ENCODE measurements at regions not wholly inside any gene's neighbourhood (a gene's known extent, or its start where the extent isn't known, plus 50 kb on each side); places are given as distances from the start of the nearest gene placed in this dataset.
"Not testable (repeated sequence)": the region's sequence is repeated elsewhere in the genome, so short reads cannot be mapped to it uniquely, and the experiment has no call there.

DNA sequence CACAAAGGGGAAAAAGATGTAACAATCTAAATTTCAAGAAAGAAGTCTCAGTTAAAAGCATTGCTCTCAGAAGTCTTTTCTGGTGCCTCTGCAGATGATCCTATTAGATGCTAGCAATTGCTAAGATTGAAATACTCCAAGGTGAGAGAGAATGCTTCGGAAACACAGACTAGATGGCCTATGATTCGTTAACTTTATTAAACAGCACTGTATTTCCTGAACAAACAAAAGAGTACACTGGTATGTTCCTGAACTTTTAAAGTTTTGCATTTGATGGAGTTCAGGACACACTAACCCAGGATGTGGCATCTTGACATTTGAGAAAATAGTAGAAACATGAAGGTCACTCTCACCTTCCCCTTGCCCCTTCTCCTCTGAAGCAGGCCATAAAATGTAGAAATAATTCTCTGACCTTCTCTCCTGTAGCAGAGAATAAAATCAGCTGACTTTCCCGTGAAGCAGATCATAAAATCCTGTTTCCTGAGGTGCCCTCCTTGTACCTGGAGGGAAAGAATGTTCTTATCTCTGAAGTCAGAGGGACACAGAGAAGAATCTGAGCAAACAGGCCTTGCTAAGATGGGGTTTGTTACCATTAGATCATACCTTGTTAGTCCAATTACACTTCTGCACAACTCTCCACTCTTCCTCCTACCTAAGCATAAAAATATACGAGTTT is 142.9 kb upstream of the USP25 start:
- DNase-seq = no peak
- in situ Hi-C loops (cut with MboI; ENCODE audit: low pct_unique_long_range_greater_than_20kb, low sequenced_read_pairs) = no loop called here

DNA sequence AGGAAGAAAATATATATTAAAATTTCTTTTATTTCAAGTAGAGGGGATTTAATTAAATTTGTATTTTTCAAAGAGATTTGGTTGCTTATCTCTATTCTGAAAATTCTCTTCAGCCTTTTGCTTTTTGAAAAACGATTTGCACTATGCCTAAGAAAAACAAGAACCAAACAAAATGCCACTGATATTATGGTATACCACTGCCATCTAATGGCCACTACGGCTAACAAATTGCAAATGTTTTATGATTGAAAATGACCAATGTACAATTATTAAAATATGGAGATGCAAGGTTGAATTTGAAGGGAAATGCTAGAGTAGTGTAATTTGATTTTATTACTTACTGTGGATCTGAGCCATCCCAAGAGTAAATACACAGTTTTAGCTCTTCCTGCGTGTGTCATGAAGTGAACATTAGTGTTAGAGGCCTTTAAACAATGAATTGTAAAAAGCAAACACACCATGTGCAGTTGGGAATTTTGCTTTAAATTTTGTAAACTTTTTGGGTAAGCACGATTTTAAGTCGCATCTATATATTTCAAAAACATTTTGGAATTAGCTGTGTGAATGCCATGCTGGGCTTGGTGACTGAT is 137.4 kb upstream of the USP25 start:
- in situ Hi-C loops (cut with MboI; ENCODE audit: low pct_unique_long_range_greater_than_20kb, low sequenced_read_pairs) = no loop called here
- DNase-seq = peak; percentile 73

DNA sequence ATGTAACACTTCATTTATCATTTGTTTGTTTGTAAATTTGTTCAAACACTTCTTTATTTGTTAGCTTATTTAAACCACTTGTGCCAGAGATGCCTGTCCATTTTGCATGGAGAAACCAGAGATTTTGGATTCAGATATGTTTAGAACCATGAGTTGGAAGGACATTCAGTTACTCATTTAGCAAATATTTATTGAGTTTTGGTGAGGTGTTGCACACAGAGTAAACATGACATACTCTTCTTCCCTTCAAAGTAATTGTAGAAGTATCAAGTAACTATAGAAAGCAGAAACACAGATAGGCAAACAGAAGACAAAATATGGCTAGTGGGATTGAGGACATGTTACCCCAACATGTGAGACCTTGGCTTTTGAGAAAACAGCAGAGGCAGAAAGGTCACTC is 136.8 kb upstream of the USP25 start:
- DNase-seq = no peak
- in situ Hi-C loops (cut with MboI; ENCODE audit: low pct_unique_long_range_greater_than_20kb, low sequenced_read_pairs) = no loop called here

DNA sequence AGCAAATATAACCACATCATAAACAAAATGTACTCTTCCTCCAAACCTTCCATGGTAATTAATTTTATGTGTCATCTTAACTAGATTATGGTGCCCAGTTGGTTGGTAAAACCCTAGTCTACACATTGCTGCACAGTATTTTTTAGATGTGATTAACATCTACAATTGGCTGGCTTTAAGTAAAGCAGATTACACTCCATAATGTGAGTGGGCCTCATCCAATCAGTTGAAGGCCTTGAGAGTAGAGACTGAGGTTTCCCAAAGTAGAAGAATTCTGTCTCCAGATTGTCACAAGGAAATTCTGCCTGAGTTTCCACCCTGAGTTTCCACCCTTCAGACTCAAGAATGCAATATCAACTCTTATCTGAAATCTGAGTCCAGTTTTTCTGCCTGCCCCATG is 128.4 kb upstream of the USP25 start:
- in situ Hi-C loops (cut with MboI; ENCODE audit: low pct_unique_long_range_greater_than_20kb, low sequenced_read_pairs) = no loop called here

DNA sequence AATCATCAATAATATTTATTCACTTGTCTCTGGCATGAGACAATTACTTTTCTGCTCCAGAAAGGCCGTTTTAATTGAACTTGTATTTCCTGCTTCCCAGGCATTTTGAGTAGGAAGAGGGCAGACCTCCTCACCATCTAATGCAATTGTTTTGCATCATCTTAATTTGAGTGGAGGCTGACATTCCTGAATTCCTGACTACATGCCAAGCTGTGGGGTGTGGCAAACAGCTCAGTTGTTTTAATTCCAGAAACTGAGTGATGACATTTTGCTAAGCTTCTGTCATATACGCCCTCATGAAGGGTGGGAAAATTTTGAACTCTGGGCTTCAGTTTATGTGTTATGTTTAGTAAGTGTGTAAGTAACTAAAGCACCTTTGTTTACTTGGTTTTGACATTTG is 125.4 kb upstream of the USP25 start:
- no peak for DNase-seq
- in situ Hi-C loops (cut with MboI; ENCODE audit: low pct_unique_long_range_greater_than_20kb, low sequenced_read_pairs) = no loop called here

More for the DNA sequence above, 128.4 kb upstream of the USP25 start:
- DNase-seq = no peak

DNA sequence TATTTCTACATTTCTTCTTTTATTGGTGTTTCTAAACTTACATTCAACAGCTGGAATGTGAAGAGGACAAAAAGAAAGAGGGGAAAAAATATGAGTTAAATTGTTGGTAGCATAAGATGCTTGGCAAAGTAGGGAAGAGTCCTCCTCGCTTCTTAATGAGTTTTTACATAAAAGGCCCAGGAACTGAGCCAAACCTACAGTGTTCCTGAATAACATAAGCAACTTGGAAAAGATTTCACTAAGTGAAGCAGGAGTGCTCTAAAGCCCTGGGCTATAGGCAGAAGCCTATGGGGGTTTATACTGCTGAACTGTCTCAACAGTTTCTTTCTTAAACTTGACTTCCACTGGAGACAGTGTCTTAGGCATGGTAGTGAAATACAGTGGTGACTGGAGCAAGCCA is 115.0 kb upstream of the USP25 start:
- in situ Hi-C loops (cut with MboI; ENCODE audit: low pct_unique_long_range_greater_than_20kb, low sequenced_read_pairs) = no loop called here
- DNase-seq = no peak

DNA sequence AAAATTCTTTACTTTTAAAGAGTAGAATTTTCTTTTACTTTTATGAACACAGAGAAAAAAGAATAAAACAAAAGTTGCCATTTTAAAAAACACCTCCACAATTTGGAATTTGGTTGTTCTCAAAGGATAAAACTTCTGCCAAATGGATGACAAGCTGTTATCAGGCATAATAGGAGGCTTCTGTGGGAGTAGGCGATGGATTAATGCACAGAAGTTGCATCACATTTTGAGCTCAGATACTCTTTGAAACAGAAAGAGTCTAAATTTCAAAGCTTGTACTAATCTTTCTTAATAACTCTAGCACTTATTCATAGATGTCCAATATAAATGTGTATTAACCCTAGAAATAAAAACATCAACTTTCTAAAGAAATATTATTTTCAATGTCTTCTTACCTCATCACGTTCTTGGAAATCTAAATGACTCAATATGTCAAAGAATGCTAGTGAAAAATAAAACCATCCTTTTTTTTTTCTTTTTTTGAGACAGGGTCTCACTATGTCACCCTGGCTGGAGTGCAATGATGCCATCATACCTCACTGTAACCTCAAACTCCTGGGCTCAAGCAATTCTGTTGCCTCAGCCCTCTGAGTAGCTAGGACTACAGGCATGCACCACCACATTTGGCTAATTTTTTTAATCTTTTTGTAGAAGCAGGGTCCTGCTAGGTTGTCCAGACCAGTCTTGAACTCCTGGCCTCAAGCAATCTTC is 112.8 kb upstream of the USP25 start:
- in situ Hi-C loops (cut with MboI; ENCODE audit: low pct_unique_long_range_greater_than_20kb, low sequenced_read_pairs) = no loop called here
- DNase-seq = no peak

DNA sequence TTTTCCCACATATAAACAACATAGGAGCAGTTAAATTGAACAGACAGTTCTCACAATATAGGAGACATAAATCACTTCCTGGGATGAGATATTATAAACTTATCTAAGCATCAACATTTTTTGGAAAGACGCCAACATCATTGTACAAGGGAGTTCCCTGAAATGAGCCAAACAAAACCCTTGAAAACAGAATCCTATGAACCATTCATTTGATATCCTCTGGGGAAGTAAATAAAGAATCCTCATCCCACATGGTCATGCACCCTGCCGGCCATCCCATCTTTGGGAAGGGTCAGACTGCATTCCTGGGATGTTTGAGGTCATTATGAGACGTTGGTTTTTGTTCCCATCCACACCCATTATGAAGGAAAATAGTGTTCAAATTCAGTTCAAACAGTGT is 111.8 kb upstream of the USP25 start:
- in situ Hi-C loops (cut with MboI; ENCODE audit: low pct_unique_long_range_greater_than_20kb, low sequenced_read_pairs) = no loop called here
- DNase-seq = no peak

DNA sequence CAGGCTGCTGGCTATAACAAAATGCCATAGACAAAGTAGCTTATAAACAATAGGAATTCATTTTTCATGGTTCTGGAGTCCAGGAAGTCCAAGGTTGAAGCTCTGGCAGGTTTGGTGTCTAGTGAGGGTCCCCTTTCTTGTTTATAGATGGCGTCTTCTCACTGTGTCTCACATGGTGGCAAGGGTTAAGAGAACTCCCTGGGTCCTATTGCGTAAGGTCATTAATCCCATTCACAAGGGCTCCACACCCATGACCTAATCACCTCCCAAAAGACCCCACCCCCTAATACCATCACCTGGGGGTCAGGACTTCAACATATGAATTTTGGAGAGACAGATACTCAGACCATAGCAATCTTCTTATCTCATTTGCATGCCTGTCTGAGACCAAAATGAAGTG is 108.9 kb upstream of the USP25 start:
- in situ Hi-C loops (cut with MboI; ENCODE audit: low pct_unique_long_range_greater_than_20kb, low sequenced_read_pairs) = no loop called here
- DNase-seq = no peak

DNA sequence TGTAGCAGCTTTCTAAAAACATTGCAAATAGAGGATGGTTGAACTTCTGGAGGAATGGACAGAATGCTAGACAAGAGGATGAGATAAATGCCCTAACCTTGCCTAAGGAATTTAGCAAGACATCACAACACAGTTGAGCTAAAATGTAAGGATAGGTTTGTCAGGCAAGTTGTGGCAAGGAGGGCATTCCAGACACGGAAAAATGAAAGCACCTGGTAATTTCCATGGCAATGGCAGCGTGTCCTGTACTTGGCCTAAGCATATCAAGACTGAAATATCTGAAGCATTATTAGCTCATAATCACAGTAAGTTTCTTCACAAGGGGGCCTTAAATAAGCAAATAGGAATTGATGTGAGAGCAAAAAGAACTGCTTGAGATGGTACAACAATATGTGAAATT is 105.1 kb upstream of the USP25 start:
- DNase-seq = no peak
- in situ Hi-C loops (cut with MboI; ENCODE audit: low pct_unique_long_range_greater_than_20kb, low sequenced_read_pairs) = no loop called here

DNA sequence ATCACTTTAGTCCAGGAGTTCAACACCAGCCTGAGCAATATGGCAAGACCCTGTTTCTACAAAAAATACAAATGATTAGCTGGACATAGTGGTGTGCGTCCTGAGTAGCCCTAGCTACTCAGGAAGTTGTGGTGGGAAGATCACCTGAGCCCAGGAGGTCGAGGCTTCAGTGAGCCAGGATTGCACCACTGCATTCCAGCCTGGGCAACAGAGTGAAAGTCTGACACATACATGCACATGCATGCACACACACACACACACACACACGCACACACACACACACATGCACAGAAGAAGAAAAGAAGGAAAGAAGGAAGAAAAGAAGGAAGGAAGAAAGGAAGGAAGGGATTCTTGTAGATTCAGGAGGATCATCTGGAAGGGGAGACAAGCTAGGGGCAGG is 104.4 kb upstream of the USP25 start:
- DNase-seq = no peak
- in situ Hi-C loops (cut with MboI; ENCODE audit: low pct_unique_long_range_greater_than_20kb, low sequenced_read_pairs) = no loop called here

DNA sequence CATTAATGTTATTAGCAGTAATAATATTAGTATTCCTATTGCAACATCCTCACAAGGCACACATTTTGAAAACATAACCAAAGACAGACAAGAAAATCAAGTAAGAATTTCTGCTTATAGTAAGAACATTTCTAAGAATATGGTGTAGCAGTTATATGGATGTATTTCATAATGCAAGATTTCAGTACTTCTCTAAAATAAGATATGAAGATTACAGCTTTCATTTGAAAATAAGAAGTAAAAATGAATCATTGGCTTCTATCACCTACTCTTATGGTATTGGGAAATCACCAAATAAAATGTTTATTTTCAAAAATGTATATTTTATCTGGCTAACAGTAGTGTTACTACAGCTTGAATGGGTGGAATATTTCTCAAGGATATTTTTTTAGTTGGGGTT is 103.8 kb upstream of the USP25 start:
- in situ Hi-C loops (cut with MboI; ENCODE audit: low pct_unique_long_range_greater_than_20kb, low sequenced_read_pairs) = no loop called here

DNA sequence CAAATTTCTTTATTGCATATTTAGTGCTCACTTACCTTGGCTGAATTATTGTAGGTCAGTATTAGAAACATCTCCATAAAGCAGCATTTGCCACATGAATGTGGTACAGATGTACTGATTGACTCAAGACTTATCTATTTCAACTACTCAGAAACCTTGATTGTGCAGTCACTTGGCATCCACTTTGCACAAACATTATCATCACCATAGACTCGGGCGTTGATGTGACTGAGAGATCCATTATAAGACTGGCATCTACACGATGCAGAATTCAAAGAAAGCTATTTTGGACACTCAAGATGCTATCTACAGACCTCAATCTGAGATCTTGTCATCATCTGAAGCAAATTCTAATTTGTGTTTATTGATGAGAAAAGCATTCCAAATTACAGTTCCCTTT is 102.8 kb upstream of the USP25 start:
- DNase-seq = no peak
- in situ Hi-C loops (cut with MboI; ENCODE audit: low pct_unique_long_range_greater_than_20kb, low sequenced_read_pairs) = no loop called here

More for the DNA sequence above, 103.8 kb upstream of the USP25 start:
- DNase-seq = no peak

DNA sequence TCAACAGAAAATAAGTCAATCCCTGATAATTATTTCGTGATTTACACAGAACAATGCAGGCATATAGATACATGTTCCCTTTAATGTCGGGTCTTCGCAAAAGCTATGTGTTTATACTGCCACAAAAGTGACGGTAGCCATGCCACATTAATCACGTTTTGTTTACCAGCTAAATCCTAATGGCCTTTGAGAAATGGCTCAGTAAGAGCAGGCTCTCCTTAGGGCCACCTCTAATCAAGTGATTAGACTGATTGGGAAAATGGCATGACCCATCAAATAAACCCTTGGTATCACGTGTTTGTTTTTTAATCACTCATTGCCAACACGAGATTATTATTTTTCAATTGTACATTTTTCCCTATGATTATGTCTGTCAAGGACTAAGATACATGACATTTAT is 102.0 kb upstream of the USP25 start:
- in situ Hi-C loops (cut with MboI; ENCODE audit: low pct_unique_long_range_greater_than_20kb, low sequenced_read_pairs) = no loop called here
- no peak for DNase-seq

DNA sequence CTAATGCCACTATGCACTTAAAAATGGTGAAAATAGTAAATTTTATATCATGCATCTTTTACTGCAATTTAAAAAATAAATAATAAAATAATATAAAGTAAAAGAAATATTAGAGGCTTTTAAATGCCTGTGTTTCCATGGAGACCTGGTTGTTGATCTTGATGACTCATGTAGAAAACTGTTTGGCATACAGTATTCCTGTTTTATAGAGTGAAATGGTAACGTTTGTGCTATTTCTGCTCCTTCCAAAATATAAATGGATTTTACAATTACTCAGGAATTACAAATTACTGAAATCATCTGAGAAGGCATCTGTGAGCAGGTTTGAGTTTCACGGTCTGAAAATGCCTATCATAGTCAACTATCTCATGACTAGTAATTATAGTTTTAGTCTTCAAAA is 98.4 kb upstream of the USP25 start:
- DNase-seq = no peak
- in situ Hi-C loops (cut with MboI; ENCODE audit: low pct_unique_long_range_greater_than_20kb, low sequenced_read_pairs) = no loop called here

DNA sequence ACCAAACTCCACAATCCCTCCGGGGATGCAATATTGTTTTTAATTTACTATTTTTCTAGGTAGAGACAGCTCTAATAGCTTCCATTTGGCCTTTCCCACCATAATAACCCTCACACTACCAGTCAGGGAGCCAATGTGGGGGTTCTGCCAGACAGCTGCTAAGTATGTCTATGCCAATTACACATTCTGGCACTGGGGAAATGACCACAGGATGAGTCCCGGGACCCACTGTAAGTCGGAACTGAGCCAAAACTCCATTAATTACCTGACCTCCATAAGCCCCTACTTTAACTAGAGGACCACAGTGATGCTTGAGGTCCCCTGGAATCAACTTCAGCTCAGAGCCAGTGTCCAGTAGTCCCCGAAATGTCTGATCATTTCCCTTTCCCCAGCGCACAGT is 95.2 kb upstream of the USP25 start:
- in situ Hi-C loops (cut with MboI; ENCODE audit: low pct_unique_long_range_greater_than_20kb, low sequenced_read_pairs); DNase-seq: not testable (repeated sequence)

DNA sequence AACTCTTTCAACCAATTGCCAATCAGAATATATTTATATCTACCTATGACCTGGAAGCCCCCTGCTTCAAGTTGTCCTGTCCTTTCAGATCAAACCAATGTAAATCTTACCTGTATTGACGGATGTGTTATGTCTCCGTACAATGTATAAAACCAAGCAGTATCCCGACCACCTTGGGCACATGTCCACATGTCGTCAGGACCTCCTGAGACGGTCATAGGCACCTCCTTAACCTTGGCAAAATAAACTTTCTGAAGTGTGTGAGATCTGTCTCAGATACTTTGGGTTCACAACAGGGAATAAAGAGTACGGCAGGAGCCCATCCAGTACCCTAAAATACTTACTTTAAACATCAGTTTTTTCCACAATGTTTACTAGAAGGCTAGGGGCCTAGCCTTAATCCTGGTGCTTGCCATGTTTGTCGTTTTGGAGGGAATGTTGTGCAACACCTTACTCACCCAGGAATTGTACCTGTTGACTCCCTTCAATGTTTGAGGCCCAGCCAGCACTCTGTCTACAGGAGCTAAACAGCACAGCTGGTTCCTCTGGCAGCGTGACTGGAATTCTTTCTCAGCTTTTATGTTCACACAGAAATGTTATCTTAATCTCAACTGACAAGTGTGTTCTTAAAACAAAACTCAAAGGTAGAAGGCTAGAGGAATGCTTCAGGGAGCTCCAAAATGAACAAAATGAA is 90.8 kb upstream of the USP25 start:
- DNase-seq = no peak
- in situ Hi-C loops (cut with MboI; ENCODE audit: low pct_unique_long_range_greater_than_20kb, low sequenced_read_pairs) = no loop called here

DNA sequence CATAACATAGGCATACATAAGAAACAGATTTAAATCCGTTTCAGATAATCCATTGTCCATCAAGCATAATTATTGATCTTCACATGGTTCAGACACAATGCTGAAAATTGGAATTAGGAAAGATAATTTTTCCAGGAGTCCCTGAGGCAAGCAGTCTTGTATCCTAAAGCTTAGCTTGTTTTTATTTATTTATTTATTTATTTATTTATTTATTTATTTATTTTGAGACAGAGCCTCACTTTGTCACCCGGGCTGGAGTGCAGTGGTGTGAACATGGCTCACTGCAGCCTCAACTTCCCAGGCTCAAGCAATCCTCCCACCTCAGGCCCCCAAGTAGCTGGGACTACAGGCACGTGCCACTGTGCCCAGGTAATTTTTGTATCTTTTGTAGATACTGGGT is 89.7 kb upstream of the USP25 start:
- in situ Hi-C loops (cut with MboI; ENCODE audit: low pct_unique_long_range_greater_than_20kb, low sequenced_read_pairs); DNase-seq: not testable (repeated sequence)

DNA sequence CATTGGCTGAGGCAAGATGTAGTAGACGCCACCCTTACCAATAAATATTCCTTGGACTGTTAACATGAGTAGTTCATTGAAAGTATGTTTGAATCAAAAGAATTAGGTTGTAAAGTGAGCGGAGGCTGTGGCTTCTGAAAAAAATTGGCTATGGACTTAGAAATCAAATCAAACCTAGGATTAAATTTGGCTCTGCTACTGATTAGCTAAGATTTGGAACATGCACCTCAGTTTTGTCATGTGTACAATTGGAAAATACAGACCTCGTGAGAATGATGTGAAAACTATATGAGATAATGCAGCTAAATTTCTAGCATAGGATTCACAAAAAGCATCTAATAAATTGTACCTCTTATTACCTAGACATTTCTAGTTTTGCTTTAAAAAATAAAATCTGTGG is 85.3 kb upstream of the USP25 start:
- DNase-seq = no peak
- in situ Hi-C loops (cut with MboI; ENCODE audit: low pct_unique_long_range_greater_than_20kb, low sequenced_read_pairs) = no loop called here

DNA sequence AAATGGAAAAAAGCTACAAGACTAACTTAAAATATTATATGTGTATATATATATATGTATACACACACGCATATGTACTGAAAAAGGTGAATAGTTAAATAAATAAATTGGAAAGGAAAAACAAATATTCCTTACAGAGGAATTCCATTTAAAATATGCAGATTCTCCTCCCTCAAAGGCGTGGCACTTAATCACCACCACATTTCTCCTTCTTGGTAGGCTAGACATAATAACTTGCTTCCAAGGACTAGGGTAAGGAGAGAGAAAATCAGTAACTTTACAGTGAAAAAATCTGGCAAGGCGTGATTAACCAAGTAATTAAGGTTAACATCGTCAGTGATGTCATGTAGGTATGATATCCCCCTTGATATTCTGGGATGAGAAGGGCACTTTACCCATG is 84.0 kb upstream of the USP25 start:
- DNase-seq = no peak
- in situ Hi-C loops (cut with MboI; ENCODE audit: low pct_unique_long_range_greater_than_20kb, low sequenced_read_pairs) = no loop called here

Measured in KBM-7 (cell line).